ENCODE measurements at regions not wholly inside any gene's neighbourhood (a gene's known extent, or its start where the extent isn't known, plus 50 kb on each side); places are given as distances from the start of the nearest gene placed in this dataset.
"Not testable (repeated sequence)": the region's sequence is repeated elsewhere in the genome, so short reads cannot be mapped to it uniquely, and the experiment has no call there.

- no peak overlapping the region for H3K27ac Mint-ChIP-seq
- H3K36me3 Mint-ChIP-seq = peaks cover 35% of the 10 kb centered on the region
- H3K9me3 Mint-ChIP-seq (ENCODE audit: low read depth) = peaks cover 56% of the 10 kb centered on the region
- H3K4me1 Mint-ChIP-seq (ENCODE audit: low read depth) = no peaks in the 10 kb centered on the region
- H3K4me3 Mint-ChIP-seq = no peak overlapping the region
- no peaks in the 10 kb centered on the region for H3K27me3 Mint-ChIP-seq
Observed at GRCh38 chr22:10727393-10727792, 4800.6 kb upstream of the OR11H1 start.

- peaks cover 31% of the 10 kb centered on the region for H3K36me3 Mint-ChIP-seq
- H3K27me3 Mint-ChIP-seq; H3K27ac Mint-ChIP-seq; H3K4me1 Mint-ChIP-seq (ENCODE audit: low read depth); H3K4me3 Mint-ChIP-seq: not testable (repeated sequence)
- peaks cover 46% of the 10 kb centered on the region for H3K9me3 Mint-ChIP-seq (ENCODE audit: low read depth)
Observed at GRCh38 chr22:10729979-10730378, 4798.0 kb upstream of the OR11H1 start.

- peaks cover 52% of the 10 kb centered on the region for H3K9me3 Mint-ChIP-seq (ENCODE audit: low read depth)
- H3K36me3 Mint-ChIP-seq = peaks cover 31% of the 10 kb centered on the region
- H3K4me1 Mint-ChIP-seq (ENCODE audit: low read depth); H3K4me3 Mint-ChIP-seq; H3K27ac Mint-ChIP-seq; H3K27me3 Mint-ChIP-seq: not testable (repeated sequence)
Observed at GRCh38 chr22:10730706-10731105, 4797.3 kb upstream of the OR11H1 start.

GRCh38 chr22:10731246-10731974 is 4796.6 kb upstream of the OR11H1 start:
- H3K27me3 Mint-ChIP-seq; H3K27ac Mint-ChIP-seq; H3K4me3 Mint-ChIP-seq; H3K4me1 Mint-ChIP-seq (ENCODE audit: low read depth): not testable (repeated sequence)
- Mint-ChIP-seq H3K9me3 (ENCODE audit: low read depth) (peaks cover 52% of the 10 kb centered on the region), H3K36me3 (peaks cover 31% of the 10 kb centered on the region)

GRCh38 chr22:10735075-10735474 is 4792.9 kb upstream of the OR11H1 start:
- not testable (repeated sequence) for H3K4me3 Mint-ChIP-seq; H3K27me3 Mint-ChIP-seq; H3K4me1 Mint-ChIP-seq (ENCODE audit: low read depth); H3K36me3 Mint-ChIP-seq; H3K27ac Mint-ChIP-seq
- H3K9me3 Mint-ChIP-seq (ENCODE audit: low read depth) = peaks cover 47% of the 10 kb centered on the region

GRCh38 chr22:10736879-10737278 is 4791.1 kb upstream of the OR11H1 start:
- not testable (repeated sequence) for H3K27ac Mint-ChIP-seq; H3K4me1 Mint-ChIP-seq (ENCODE audit: low read depth); H3K36me3 Mint-ChIP-seq; H3K27me3 Mint-ChIP-seq; H3K4me3 Mint-ChIP-seq
- peaks cover 46% of the 10 kb centered on the region for H3K9me3 Mint-ChIP-seq (ENCODE audit: low read depth)

- H3K36me3 Mint-ChIP-seq; H3K4me3 Mint-ChIP-seq; H3K4me1 Mint-ChIP-seq (ENCODE audit: low read depth); H3K27ac Mint-ChIP-seq; H3K27me3 Mint-ChIP-seq: not testable (repeated sequence)
- peaks cover 46% of the 10 kb centered on the region for H3K9me3 Mint-ChIP-seq (ENCODE audit: low read depth)
Observed at GRCh38 chr22:10737931-10738330, 4790.1 kb upstream of the OR11H1 start.

GRCh38 chr22:10741210-10741609 is 4786.8 kb upstream of the OR11H1 start:
- Mint-ChIP-seq H3K27me3 (no peaks in the 10 kb centered on the region), H3K4me1 (ENCODE audit: low read depth) (no peaks in the 10 kb centered on the region), H3K27ac (no peak overlapping the region), H3K9me3 (ENCODE audit: low read depth) (peaks cover 46% of the 10 kb centered on the region), H3K36me3 (peaks cover 4% of the 10 kb centered on the region), H3K4me3 (no peak overlapping the region)

- H3K9me3 Mint-ChIP-seq (ENCODE audit: low read depth) = peaks cover 46% of the 10 kb centered on the region
- not testable (repeated sequence) for H3K36me3 Mint-ChIP-seq
Observed at GRCh38 chr22:10741776-10742630, 4786.0 kb upstream of the OR11H1 start.

GRCh38 chr22:10746382-10746781 is 4781.6 kb upstream of the OR11H1 start:
- H3K4me1 Mint-ChIP-seq (ENCODE audit: low read depth); H3K27me3 Mint-ChIP-seq; H3K4me3 Mint-ChIP-seq; H3K27ac Mint-ChIP-seq; H3K36me3 Mint-ChIP-seq: not testable (repeated sequence)
- H3K9me3 Mint-ChIP-seq (ENCODE audit: low read depth) = peaks cover 37% of the 10 kb centered on the region

More at GRCh38 chr22:10741776-10742630, 4786.0 kb upstream of the OR11H1 start:
- not testable (repeated sequence) for H3K4me1 Mint-ChIP-seq (ENCODE audit: low read depth); H3K27me3 Mint-ChIP-seq; H3K4me3 Mint-ChIP-seq; H3K27ac Mint-ChIP-seq

GRCh38 chr22:10747227-10747626 is 4780.8 kb upstream of the OR11H1 start:
- H3K36me3 Mint-ChIP-seq; H3K27me3 Mint-ChIP-seq; H3K4me3 Mint-ChIP-seq; H3K27ac Mint-ChIP-seq; H3K4me1 Mint-ChIP-seq (ENCODE audit: low read depth): not testable (repeated sequence)
- H3K9me3 Mint-ChIP-seq (ENCODE audit: low read depth) = peaks cover 42% of the 10 kb centered on the region

- not testable (repeated sequence) for H3K4me1 Mint-ChIP-seq (ENCODE audit: low read depth); H3K36me3 Mint-ChIP-seq; H3K4me3 Mint-ChIP-seq; H3K27me3 Mint-ChIP-seq; H3K27ac Mint-ChIP-seq
- H3K9me3 Mint-ChIP-seq (ENCODE audit: low read depth) = peaks cover 44% of the 10 kb centered on the region
Observed at GRCh38 chr22:10748751-10749150, 4779.2 kb upstream of the OR11H1 start.

GRCh38 chr22:10749423-10749822 is 4778.6 kb upstream of the OR11H1 start:
- peaks cover 46% of the 10 kb centered on the region for H3K9me3 Mint-ChIP-seq (ENCODE audit: low read depth)
- H3K36me3 Mint-ChIP-seq; H3K27me3 Mint-ChIP-seq; H3K4me3 Mint-ChIP-seq; H3K4me1 Mint-ChIP-seq (ENCODE audit: low read depth); H3K27ac Mint-ChIP-seq: not testable (repeated sequence)

GRCh38 chr22:10753566-10753965 is 4774.4 kb upstream of the OR11H1 start:
- H3K4me3 Mint-ChIP-seq; H3K27ac Mint-ChIP-seq; H3K4me1 Mint-ChIP-seq (ENCODE audit: low read depth); H3K27me3 Mint-ChIP-seq; H3K36me3 Mint-ChIP-seq: not testable (repeated sequence)
- peaks cover 43% of the 10 kb centered on the region for H3K9me3 Mint-ChIP-seq (ENCODE audit: low read depth)

GRCh38 chr22:10755350-10755749 is 4772.6 kb upstream of the OR11H1 start:
- H3K36me3 Mint-ChIP-seq; H3K27me3 Mint-ChIP-seq; H3K4me3 Mint-ChIP-seq; H3K4me1 Mint-ChIP-seq (ENCODE audit: low read depth); H3K27ac Mint-ChIP-seq: not testable (repeated sequence)
- peaks cover 34% of the 10 kb centered on the region for H3K9me3 Mint-ChIP-seq (ENCODE audit: low read depth)

- not testable (repeated sequence) for H3K27me3 Mint-ChIP-seq; H3K4me3 Mint-ChIP-seq; H3K27ac Mint-ChIP-seq; H3K4me1 Mint-ChIP-seq (ENCODE audit: low read depth); H3K36me3 Mint-ChIP-seq
- peaks cover 17% of the 10 kb centered on the region for H3K9me3 Mint-ChIP-seq (ENCODE audit: low read depth)
Observed at GRCh38 chr22:10760418-10760817, 4767.6 kb upstream of the OR11H1 start.

Data from activated naive CD8-positive, alpha-beta T cell (primary cell).